ENCODE measurements at regions not wholly inside any gene's neighbourhood (a gene's known extent, or its start where the extent isn't known, plus 50 kb on each side); places are given as distances from the start of the nearest gene placed in this dataset.
A peak's percentile ranks its signal among the peaks of the same experiment; 100 is the strongest.

DNA sequence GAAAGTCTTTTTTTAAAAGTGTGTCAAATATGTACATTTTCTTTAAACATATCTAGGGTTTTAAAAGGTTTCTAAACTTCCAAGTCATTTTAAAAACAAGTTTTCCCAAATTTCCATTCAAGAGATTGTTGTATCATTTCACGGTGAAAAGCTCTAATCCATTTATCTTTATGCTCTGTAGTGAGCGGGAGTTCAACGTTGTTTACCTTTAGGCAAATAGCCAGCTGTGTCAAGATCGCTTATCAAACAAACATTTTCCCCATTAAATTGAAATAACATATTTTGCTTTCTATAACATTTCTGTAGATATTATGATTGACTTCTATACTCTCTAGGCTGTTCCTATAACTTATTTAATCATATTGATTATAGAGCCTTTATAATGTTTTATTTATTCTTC, 75.1 kb downstream of the CTSL start:
- DNase-seq (ENCODE audit: low spot score) = no peak
- Mint-ChIP-seq H3K9me3 (no peaks in the 10 kb centered on the region), H3K27me3 (ENCODE audit: low read depth) (no peaks in the 10 kb centered on the region), H3K27ac (no peak overlapping the region), H3K36me3 (ENCODE audit: low read depth) (no peaks in the 10 kb centered on the region), H3K4me1 (ENCODE audit: low read depth) (peaks cover 15% of the 10 kb centered on the region), H3K4me3 (ENCODE audit: low read depth) (no peak overlapping the region)
- intact Hi-C loops (cut with micrococcal nuclease) = no loop called here

DNA sequence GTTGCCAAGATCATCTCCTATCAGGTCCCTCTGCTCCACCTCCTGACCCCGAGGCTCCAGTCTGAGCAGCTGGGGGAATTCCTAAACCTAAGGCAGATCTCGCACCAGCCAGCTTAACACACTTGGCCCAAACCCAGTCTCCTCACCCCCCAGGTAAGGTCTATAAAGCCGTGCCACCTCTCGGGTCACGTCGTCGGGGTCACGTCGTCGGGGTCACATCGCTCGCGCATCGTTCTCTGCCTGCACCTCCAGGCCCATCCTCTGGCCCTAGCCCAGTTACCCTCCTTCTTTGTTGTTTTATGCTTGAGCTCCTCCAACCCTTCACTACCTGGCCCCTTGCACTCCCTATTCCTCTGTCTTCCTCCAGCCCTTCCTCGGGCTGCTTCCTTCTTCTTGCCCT, 77.2 kb downstream of the CTSL start:
- Mint-ChIP-seq H3K4me3 (ENCODE audit: low read depth) (no peak overlapping the region), H3K27ac (no peak overlapping the region), H3K36me3 (ENCODE audit: low read depth) (no peaks in the 10 kb centered on the region), H3K27me3 (ENCODE audit: low read depth) (no peaks in the 10 kb centered on the region), H3K9me3 (peaks cover 5% of the 10 kb centered on the region), H3K4me1 (ENCODE audit: low read depth) (peaks cover 1% of the 10 kb centered on the region)
- no peak for DNase-seq (ENCODE audit: low spot score)
- intact Hi-C loops (cut with micrococcal nuclease) = no loop called here

DNA sequence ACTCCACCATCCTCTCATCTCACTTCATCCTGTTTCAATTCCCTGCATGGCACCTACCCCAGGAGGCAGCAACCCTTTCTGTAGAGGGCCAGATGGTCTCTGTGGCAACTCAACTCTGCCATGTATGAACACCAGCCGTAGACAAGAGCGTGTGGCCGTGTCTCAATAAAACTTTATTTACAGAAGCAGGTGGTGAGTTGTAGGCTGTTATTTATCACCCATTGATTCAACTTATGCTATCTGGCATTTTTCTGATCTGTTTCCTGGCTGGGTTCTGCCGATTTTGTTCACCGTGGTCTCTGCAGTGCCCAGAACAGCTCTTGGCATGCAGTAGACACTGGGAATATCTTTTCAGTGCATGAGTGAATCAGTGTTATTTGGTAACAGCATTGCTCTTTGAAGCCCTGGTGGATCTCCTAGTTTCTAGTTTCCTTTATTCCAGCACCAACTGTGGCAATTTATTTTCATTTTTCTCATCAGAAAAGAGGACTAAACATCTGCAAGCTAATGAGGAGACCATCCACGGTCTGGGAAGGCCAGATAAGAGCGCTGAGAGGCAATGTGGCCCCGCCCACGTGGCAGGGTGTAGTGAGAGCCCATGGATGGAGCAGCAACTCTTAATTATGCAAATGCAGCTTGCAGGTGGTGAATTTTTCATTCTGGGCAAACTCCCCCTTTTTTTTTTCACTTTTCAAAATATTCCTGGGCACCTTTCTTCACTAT, 77.9 kb downstream of the CTSL start:
- H3K27me3 Mint-ChIP-seq (ENCODE audit: low read depth) = no peaks in the 10 kb centered on the region
- peaks cover 4% of the 10 kb centered on the region for H3K36me3 Mint-ChIP-seq (ENCODE audit: low read depth)
- no peak for DNase-seq (ENCODE audit: low spot score)
- H3K4me3 Mint-ChIP-seq (ENCODE audit: low read depth) = no peak overlapping the region
- intact Hi-C loops (cut with micrococcal nuclease) = no loop called here
- H3K9me3 Mint-ChIP-seq = peaks cover 10% of the 10 kb centered on the region
- no peak overlapping the region for H3K27ac Mint-ChIP-seq
- no peaks in the 10 kb centered on the region for H3K4me1 Mint-ChIP-seq (ENCODE audit: low read depth)

DNA sequence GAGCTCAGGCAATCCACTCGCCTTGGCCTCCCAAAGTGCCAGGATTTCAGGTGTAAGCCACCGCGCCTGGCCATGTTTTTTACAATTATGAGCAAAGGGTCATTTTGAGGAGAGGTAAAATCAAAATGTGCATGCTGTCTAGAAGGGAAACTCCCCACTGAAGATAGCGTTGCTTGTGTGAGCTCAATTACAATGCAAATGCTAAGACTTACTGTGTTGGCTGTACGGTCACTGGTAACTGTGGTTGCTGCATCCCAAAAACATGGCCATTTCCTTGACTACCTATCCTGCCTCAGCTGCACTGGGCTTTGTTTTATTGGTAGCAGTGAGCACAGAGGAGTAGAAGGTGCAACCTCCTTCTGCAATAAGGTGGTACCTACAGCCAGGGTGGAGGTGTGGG, 77.4 kb upstream of the SPATA31E1 start:
- Mint-ChIP-seq H3K36me3 (ENCODE audit: low read depth) (peaks cover 4% of the 10 kb centered on the region), H3K4me3 (ENCODE audit: low read depth) (no peak overlapping the region), H3K27me3 (ENCODE audit: low read depth) (no peaks in the 10 kb centered on the region), H3K4me1 (ENCODE audit: low read depth) (no peaks in the 10 kb centered on the region), H3K27ac (no peak overlapping the region), H3K9me3 (peaks cover 21% of the 10 kb centered on the region)
- DNase-seq (ENCODE audit: low spot score) = no peak
- intact Hi-C loops (cut with micrococcal nuclease) = no loop called here

DNA sequence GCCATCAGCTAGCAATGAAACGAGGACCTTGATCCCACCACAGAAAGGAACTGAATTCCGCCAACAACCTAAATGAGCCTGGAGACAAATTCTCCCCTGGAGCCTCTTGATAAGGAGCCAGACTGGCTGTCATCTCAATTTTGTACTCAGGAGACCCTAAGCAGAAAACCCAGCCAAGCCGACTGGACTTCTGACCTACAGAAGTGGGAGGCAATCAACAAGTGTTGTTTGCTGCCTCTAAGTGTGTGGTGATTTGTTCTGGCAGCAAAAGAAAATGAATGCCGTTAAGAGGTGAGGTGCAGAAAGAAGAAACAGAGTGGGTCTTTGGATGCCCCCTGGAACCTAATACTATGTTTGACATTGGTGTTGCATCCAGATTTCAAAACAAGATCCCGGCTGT, 72.7 kb upstream of the SPATA31E1 start:
- peaks cover 25% of the 10 kb centered on the region for H3K9me3 Mint-ChIP-seq
- no peak for DNase-seq (ENCODE audit: low spot score)
- intact Hi-C loops (cut with micrococcal nuclease) = loop anchor here (5.0 kb wide), 1 partner anchor 83 kb away; the partner anchor contains the start of gene CTSL

DNA sequence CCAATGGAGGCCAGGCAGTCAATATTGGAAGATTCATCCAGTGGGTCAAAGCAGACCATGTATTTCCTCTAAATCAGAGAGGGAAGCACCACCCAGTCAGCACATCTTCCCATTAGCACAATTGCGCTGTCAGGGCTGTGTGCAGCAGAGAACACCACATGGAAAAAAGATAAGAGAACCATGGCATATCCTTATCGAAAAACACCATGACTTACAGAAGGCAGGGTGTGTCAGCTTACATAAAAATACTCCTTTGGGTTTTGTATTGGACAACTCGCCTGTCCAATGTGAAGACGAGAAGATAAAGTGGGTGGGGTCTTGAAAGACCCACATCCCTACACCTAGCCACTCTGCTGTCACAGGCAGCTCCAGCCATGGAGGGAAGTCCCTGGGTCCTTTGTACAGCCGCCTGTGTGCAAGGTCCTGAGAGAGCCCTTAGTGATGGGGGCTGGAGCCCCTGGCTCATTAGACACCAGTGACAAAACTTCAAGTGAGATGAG, 71.9 kb upstream of the SPATA31E1 start:
- H3K4me3 Mint-ChIP-seq (ENCODE audit: low read depth) = no peak overlapping the region
- H3K27me3 Mint-ChIP-seq (ENCODE audit: low read depth) = peaks cover 4% of the 10 kb centered on the region
- H3K9me3 Mint-ChIP-seq = peaks cover 25% of the 10 kb centered on the region
- DNase-seq (ENCODE audit: low spot score) = no peak
- no peak overlapping the region for H3K27ac Mint-ChIP-seq
- intact Hi-C loops (cut with micrococcal nuclease) = loop anchor here (5.0 kb wide), 1 partner anchor 83 kb away; the partner anchor contains the start of gene CTSL
- peaks cover 32% of the 10 kb centered on the region for H3K4me1 Mint-ChIP-seq (ENCODE audit: low read depth)
- H3K36me3 Mint-ChIP-seq (ENCODE audit: low read depth) = peaks cover 4% of the 10 kb centered on the region

More for the DNA sequence above, 72.7 kb upstream of the SPATA31E1 start:
- H3K36me3 Mint-ChIP-seq (ENCODE audit: low read depth) = peaks cover 4% of the 10 kb centered on the region
- H3K27me3 Mint-ChIP-seq (ENCODE audit: low read depth) = peaks cover under 1% of the 10 kb centered on the region
- H3K27ac Mint-ChIP-seq = no peak overlapping the region
- H3K4me3 Mint-ChIP-seq (ENCODE audit: low read depth) = no peak overlapping the region
- peaks cover 32% of the 10 kb centered on the region for H3K4me1 Mint-ChIP-seq (ENCODE audit: low read depth)

DNA sequence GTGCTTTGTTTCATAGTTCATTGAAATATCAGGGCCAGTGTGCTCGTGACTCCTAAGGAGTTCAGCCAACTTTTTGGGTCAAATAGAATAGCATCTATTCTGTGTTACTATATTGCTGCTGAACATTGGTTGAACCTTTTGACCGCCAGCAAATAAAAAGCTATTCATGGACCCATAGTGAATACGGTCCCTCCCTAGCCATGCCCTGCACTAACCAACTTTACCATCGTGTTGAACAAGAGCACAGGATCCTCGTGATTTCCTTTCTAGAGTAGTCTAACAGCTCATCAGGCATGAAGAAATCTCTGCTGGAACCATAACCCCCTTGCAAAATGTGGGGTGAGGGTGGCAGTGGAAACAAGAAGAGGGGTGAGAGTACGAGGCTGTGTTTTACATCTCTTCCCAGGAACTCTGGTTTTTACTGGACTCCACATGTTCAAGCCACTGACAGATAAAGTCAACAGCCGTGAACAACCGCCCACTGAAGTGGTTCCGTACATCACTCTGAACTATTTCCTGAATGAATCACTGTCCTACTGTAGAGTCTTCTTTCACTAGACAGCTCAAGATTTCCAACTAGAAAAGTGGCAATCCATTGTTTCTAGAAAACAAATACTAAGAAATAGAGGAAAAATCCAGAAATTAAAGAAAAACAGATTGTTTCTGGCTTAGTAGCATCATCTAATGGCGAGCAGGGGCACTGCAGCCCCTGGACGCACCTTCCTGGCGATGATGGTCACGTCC, 70.1 kb upstream of the SPATA31E1 start:
- no peak for DNase-seq (ENCODE audit: low spot score)
- Mint-ChIP-seq H3K4me3 (ENCODE audit: low read depth) (no peak overlapping the region), H3K36me3 (ENCODE audit: low read depth) (peaks cover 4% of the 10 kb centered on the region), H3K27me3 (ENCODE audit: low read depth) (peaks cover 7% of the 10 kb centered on the region), H3K27ac (peak overlapping the region; percentile 52), H3K9me3 (peaks cover 25% of the 10 kb centered on the region), H3K4me1 (ENCODE audit: low read depth) (peaks cover 32% of the 10 kb centered on the region)
- intact Hi-C loops (cut with micrococcal nuclease) = loop anchor here (1.0 to 5.0 kb wide), 9 partner anchors 19 to 475 kb away; partner anchors contain the start of gene CTSL

DNA sequence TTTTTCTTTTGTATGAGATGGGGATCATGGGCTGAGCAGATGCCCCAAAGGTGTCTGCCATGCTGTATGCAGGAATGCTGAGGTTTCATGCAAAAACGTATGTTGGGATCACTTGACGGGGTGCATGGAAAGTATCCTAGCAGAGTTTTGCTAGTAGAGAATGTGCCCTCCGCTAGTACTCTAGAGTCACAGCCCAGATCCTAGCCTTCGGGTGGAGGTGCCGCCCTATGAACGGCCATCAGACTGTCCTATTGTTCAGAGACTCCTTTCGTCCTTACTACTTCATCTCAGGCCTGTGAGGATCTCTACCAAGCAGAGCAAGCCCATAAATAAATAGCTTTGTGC, 69.6 kb upstream of the SPATA31E1 start:
- Mint-ChIP-seq H3K27ac (peak overlapping the region; percentile 52), H3K36me3 (ENCODE audit: low read depth) (peaks cover 4% of the 10 kb centered on the region), H3K9me3 (peaks cover 20% of the 10 kb centered on the region), H3K4me3 (ENCODE audit: low read depth) (no peak overlapping the region), H3K4me1 (ENCODE audit: low read depth) (peaks cover 32% of the 10 kb centered on the region), H3K27me3 (ENCODE audit: low read depth) (peaks cover 7% of the 10 kb centered on the region)
- intact Hi-C loops (cut with micrococcal nuclease) = loop anchor here (2.0 to 5.0 kb wide), 2 partner anchors 86 to 134 kb away; partner anchors contain the start of gene CTSL
- no peak for DNase-seq (ENCODE audit: low spot score)

DNA sequence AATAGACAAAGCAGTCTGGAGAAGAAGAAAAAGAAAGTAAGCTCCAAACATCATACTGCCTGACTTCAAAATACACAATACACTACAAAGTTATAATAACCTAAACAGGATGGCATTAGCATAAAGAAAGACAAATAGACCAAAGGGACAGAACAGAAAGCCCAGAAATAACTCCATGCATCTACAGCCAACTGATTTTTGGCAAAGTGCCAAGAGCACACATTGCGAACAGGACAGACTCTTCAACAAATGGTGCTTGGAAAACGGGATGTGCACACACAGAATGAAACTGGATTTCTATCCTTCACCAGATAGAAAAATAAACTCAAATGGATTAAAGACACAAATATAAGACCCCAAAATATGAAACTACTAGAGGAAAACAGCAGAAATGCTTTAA, 66.6 kb upstream of the SPATA31E1 start:
- H3K4me1 Mint-ChIP-seq (ENCODE audit: low read depth) = peaks cover 32% of the 10 kb centered on the region
- DNase-seq (ENCODE audit: low spot score) = no peak
- no peak overlapping the region for H3K4me3 Mint-ChIP-seq (ENCODE audit: low read depth)
- H3K9me3 Mint-ChIP-seq = peaks cover 4% of the 10 kb centered on the region
- peaks cover 7% of the 10 kb centered on the region for H3K27me3 Mint-ChIP-seq (ENCODE audit: low read depth)
- H3K27ac Mint-ChIP-seq = no peak overlapping the region
- intact Hi-C loops (cut with micrococcal nuclease) = no loop called here
- H3K36me3 Mint-ChIP-seq (ENCODE audit: low read depth) = no peaks in the 10 kb centered on the region

DNA sequence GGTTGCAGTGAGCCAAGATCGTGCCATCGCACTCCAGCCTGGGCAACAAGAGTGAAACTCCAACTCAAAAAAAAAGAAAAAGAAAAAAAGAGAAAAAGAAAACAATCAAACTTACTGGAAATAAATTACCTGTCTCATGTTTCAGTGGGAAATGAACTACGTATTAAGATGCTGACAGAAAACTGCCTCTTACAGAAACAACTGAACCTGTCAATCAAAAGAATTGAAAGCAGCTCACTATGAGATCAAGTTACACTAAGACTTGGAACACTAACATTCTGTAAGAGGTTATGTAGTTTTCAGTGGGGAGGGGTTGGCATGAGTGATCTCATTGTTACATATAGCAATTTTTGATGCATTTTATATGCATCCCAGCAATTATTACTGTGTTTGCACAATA, 64.4 kb upstream of the SPATA31E1 start:
- no peak overlapping the region for H3K27ac Mint-ChIP-seq
- H3K4me1 Mint-ChIP-seq (ENCODE audit: low read depth) = peaks cover 9% of the 10 kb centered on the region
- peaks cover 7% of the 10 kb centered on the region for H3K27me3 Mint-ChIP-seq (ENCODE audit: low read depth)
- H3K36me3 Mint-ChIP-seq (ENCODE audit: low read depth) = no peaks in the 10 kb centered on the region
- H3K9me3 Mint-ChIP-seq = no peaks in the 10 kb centered on the region
- intact Hi-C loops (cut with micrococcal nuclease) = no loop called here
- no peak overlapping the region for H3K4me3 Mint-ChIP-seq (ENCODE audit: low read depth)
- no peak for DNase-seq (ENCODE audit: low spot score)

DNA sequence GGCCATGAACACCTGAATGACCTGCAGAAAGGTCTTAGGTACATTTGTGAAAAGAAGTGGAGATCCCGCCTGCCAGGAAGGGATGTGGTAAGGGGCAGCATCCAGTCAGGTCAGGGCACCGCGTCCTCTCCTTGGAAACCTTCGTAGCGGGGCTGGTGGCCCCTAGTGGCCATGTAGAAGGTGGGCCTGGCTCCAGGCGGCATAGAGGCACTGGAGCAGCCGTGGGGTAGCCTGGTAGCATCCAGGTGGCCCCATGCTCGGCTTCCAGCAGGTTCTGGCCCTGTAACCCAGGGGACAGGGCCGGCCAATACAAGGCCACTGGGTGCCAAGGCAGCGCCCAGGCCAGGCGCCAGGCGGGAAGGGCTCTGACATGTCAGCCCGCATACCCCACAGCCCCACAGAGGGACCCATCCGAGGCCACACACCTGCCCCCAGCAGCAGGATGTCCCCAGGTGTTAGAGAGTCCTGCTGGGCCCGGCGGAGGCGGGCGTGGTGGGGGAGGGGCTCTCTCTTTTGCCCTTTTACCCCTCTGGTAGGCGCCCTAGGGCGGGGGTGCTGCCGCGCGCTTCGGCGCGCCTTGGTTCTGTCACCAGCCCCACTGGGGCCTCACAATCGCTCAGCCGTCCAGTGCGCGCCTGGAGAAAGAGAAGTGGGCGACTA, 58.3 kb upstream of the SPATA31E1 start:
- no peaks in the 10 kb centered on the region for H3K36me3 Mint-ChIP-seq (ENCODE audit: low read depth)
- H3K27ac Mint-ChIP-seq = no peak overlapping the region
- H3K9me3 Mint-ChIP-seq = no peaks in the 10 kb centered on the region
- H3K4me1 Mint-ChIP-seq (ENCODE audit: low read depth) = peaks cover 6% of the 10 kb centered on the region
- no peak for DNase-seq (ENCODE audit: low spot score)
- intact Hi-C loops (cut with micrococcal nuclease) = no loop called here
- peaks cover 6% of the 10 kb centered on the region for H3K27me3 Mint-ChIP-seq (ENCODE audit: low read depth)
- no peak overlapping the region for H3K4me3 Mint-ChIP-seq (ENCODE audit: low read depth)

DNA sequence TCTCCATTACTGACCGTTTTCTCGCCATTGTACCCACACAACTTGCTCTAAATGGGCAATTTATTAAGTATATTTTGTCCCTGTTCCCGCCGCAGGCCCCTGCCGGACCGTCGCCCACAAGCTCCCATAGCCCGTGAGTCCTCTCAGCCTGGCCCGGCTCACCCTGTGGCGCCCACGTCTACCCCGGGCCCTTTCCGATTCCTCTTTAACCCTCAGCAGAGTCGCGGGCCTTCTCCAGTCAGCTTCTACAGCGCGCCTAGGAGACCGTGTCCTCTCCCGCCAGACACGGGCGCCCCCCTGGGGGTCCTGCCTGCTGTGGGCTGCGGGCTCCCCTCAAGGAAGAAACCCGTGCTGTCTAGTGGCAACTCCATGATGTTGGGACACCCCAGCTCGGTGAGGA, 57.8 kb upstream of the SPATA31E1 start:
- H3K27ac Mint-ChIP-seq = no peak overlapping the region
- H3K36me3 Mint-ChIP-seq (ENCODE audit: low read depth) = no peaks in the 10 kb centered on the region
- no peak for DNase-seq (ENCODE audit: low spot score)
- peaks cover 9% of the 10 kb centered on the region for H3K4me1 Mint-ChIP-seq (ENCODE audit: low read depth)
- peaks cover 6% of the 10 kb centered on the region for H3K27me3 Mint-ChIP-seq (ENCODE audit: low read depth)
- no peak overlapping the region for H3K4me3 Mint-ChIP-seq (ENCODE audit: low read depth)
- H3K9me3 Mint-ChIP-seq = no peaks in the 10 kb centered on the region
- intact Hi-C loops (cut with micrococcal nuclease) = no loop called here

DNA sequence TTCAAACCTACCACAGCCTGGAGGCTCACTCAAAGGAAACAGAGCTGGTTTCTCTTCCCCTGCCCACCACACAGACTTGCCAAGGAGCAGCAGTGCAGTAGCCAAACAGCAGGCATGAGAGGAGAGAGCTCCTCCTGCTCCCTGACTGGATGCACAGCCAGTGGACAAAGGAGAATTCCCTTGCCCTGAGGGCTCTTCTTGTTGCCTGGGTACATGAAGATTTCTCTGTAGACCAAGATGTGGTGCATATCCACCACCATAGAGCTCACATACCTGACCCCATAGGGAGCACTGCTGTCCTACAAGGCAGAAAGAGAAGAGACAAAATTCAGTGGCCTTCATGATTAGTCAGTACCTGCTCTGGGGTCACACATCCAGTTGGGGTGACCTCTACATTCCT, 56.3 kb upstream of the SPATA31E1 start:
- DNase-seq (ENCODE audit: low spot score) = no peak
- Mint-ChIP-seq H3K27ac (no peak overlapping the region), H3K4me1 (ENCODE audit: low read depth) (peaks cover 11% of the 10 kb centered on the region), H3K27me3 (ENCODE audit: low read depth) (peaks cover 6% of the 10 kb centered on the region), H3K36me3 (ENCODE audit: low read depth) (no peaks in the 10 kb centered on the region), H3K4me3 (ENCODE audit: low read depth) (no peak overlapping the region), H3K9me3 (no peaks in the 10 kb centered on the region)
- intact Hi-C loops (cut with micrococcal nuclease) = no loop called here
